A673 (cell line): ENCODE measurements at regions not wholly inside any gene's neighbourhood (a gene's known extent, or its start where the extent isn't known, plus 50 kb on each side); places are given as distances from the start of the nearest gene placed in this dataset.

Experiments used
- BruUV-seq: library from RNA; stranded (reverse); fragments of 400-500 nt; replicated peaks from 2 replicates; lab custom pipeline; 2021; lab: Mats Ljungman, UMichigan
- CTCF ChIA-PET: fragments of 300-600 bp; sonication (Branson Sonifier 250); formaldehyde crosslinking; loops from one replicate; lab custom pipeline; 2022; ENCODE audit warnings: antibody characterized with exemption; lab: Charles Lee
- POLR2A ChIA-PET: fragments of 300-600 bp; sonication (Branson Sonifier 250); formaldehyde crosslinking; loops from one replicate; lab custom pipeline; 2022; ENCODE audit warnings: antibody characterized with exemption; ENCODE audit not compliant: low non-redundant PET; lab: Charles Lee
- DNase-seq: peaks from one replicate; pipeline ENCODE4 v3.0.0-alpha.2; 2015; ENCODE audit warnings: low spot score
- H3K27ac ChIP-seq: fragments of 200-600 bp; sonication (generic); 2 replicates; pipeline ENCODE4 v1.5.1; 2016; ENCODE audit warnings: mixed run types, low read depth, mild to moderate bottlenecking, mixed read lengths, antibody characterized with exemption, low read length; ENCODE audit not compliant: poor library complexity, severe bottlenecking
- H3K27me3 ChIP-seq: fragments of 200-600 bp; sonication (generic); replicated peaks from 2 replicates; pipeline ENCODE4 v1.6.1; 2017; ENCODE audit warnings: mixed run types, low read depth, mild to moderate bottlenecking, mixed read lengths, antibody characterized with exemption, low read length; ENCODE audit not compliant: insufficient read depth, poor library complexity
- H3K36me3 ChIP-seq: fragments of 200-600 bp; sonication (generic); 2 replicates; pipeline ENCODE4 v1.6.1; 2016; ENCODE audit warnings: mixed run types, mild to moderate bottlenecking, mixed read lengths, antibody characterized with exemption, low read length; ENCODE audit not compliant: insufficient read depth, poor library complexity, severe bottlenecking
- H3K4me1 ChIP-seq: fragments of 200-600 bp; sonication (generic); 2 replicates; pipeline ENCODE4 v1.6.1; 2017; ENCODE audit warnings: mixed run types, mild to moderate bottlenecking, mixed read lengths, antibody characterized with exemption, low read length; ENCODE audit not compliant: insufficient read depth, poor library complexity, severe bottlenecking
- H3K4me3 ChIP-seq: fragments of 200-600 bp; sonication (generic); 2 replicates; pipeline ENCODE4 v1.5.1; 2016; ENCODE audit warnings: low read depth, mixed run types, mild to moderate bottlenecking, mixed read lengths, low read length; ENCODE audit not compliant: poor library complexity, severe bottlenecking
- H3K9me3 ChIP-seq: fragments of 200-600 bp; sonication (generic); 2 replicates; pipeline ENCODE4 v1.6.1; 2016; ENCODE audit warnings: mixed run types, low read depth, mild to moderate bottlenecking, mixed read lengths, antibody characterized with exemption, low read length; ENCODE audit not compliant: poor library complexity, severe bottlenecking
- EZH2 ChIP-seq: fragments of 200-600 bp; sonication (generic); IDR thresholded peaks from 2 replicates; pipeline ENCODE4 v1.6.1; 2017; ENCODE audit warnings: borderline replicate concordance, low read depth, mild to moderate bottlenecking, mixed read lengths, antibody characterized with exemption, low read length; ENCODE audit not compliant: poor library complexity, severe bottlenecking
- intact Hi-C: fragments of 100-400 bp; cut with micrococcal nuclease; formaldehyde crosslinking; loops from one replicate; pipeline ENCODE4 v1.10.0; 2022; ENCODE audit not compliant: unreplicated experiment
- TF ChIP-seq, protein P1 (sequence below): fragments of 300-800, 200-600 bp; sonication (generic); conservative IDR thresholded peaks from 2 replicates; pipeline ENCODE4 v1.5.1; 2017; ENCODE audit warnings: low read depth, mild to moderate bottlenecking, antibody characterized with exemption, low read length, moderate library complexity, mixed read lengths

DNA sequence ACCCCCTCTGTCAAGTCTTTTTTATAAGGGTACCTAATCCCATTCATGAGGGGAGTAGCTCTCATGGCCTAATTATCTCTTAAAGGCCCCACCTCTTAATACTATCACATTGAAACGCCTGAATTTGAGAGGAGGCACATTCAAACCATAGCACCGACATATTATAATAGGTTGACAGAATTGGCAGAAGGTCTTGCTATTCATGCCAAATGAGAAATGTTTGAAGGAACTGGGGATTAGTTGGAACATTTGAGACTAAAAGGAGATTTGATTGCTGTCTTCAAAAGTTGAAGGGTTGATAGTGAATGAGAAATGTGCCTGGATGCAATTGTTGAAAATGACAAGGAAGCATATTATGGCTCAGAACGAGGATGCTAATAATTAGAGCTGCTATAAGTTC is 331.1 kb downstream of the ATP23 start:
- TF ChIP-seq, protein P1, sequence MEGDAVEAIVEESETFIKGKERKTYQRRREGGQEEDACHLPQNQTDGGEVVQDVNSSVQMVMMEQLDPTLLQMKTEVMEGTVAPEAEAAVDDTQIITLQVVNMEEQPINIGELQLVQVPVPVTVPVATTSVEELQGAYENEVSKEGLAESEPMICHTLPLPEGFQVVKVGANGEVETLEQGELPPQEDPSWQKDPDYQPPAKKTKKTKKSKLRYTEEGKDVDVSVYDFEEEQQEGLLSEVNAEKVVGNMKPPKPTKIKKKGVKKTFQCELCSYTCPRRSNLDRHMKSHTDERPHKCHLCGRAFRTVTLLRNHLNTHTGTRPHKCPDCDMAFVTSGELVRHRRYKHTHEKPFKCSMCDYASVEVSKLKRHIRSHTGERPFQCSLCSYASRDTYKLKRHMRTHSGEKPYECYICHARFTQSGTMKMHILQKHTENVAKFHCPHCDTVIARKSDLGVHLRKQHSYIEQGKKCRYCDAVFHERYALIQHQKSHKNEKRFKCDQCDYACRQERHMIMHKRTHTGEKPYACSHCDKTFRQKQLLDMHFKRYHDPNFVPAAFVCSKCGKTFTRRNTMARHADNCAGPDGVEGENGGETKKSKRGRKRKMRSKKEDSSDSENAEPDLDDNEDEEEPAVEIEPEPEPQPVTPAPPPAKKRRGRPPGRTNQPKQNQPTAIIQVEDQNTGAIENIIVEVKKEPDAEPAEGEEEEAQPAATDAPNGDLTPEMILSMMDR = no peak
- TF ChIP-seq EZH2 = no peak
- BruUV-seq = no TSS peak
- intact Hi-C loops = no loop called here
- ChIA-PET POLR2A (no interaction called here), CTCF (no interaction called here)
- H3K4me3 ChIP-seq = no peak overlapping the region
- no peaks in the 10 kb centered on the region for H3K4me1 ChIP-seq
- peaks cover 4% of the 10 kb centered on the region for H3K9me3 ChIP-seq
- no peaks in the 10 kb centered on the region for H3K36me3 ChIP-seq
- H3K27ac ChIP-seq = no peak overlapping the region
- no peak for DNase-seq
- H3K27me3 ChIP-seq = no peaks in the 10 kb centered on the region

DNA sequence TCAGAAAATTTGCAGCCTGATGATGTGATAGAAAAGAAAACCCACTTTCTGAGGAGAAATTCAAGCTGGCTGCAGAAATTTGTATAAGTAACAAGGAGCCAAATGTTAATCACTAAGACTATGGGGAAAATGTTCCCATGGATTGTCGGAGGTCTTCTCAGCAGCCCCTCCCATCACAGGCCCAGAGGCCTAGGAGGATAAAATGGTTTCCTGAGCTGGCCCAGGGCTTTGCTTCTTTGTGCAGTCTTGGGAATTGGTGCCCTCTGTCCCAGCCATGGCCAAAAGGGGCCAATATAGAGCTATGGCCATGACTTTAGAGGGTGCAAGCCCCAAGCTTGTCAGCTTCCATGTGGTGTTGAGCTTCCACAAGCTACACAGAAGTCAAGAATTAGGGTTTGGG is 335.9 kb downstream of the ATP23 start:
- Histone ChIP-seq H3K27ac (no peak overlapping the region), H3K27me3 (no peaks in the 10 kb centered on the region), H3K4me1 (no peaks in the 10 kb centered on the region), H3K9me3 (peaks cover 15% of the 10 kb centered on the region), H3K4me3 (no peak overlapping the region), H3K36me3 (no peaks in the 10 kb centered on the region)
- BruUV-seq = no TSS peak
- no peak for DNase-seq
- ChIA-PET POLR2A (no interaction called here), CTCF (no interaction called here)
- TF ChIP-seq, protein P1 = no peak
- TF ChIP-seq EZH2 = no peak
- intact Hi-C loops = no loop called here

GRCh38 chr12:58283553-58283952 is 342.2 kb downstream of the ATP23 start:
- POLR2A ChIA-PET = no interaction called here
- BruUV-seq = no TSS peak

More at GRCh38 chr12:58283553-58283952, 342.2 kb downstream of the ATP23 start:
- TF ChIP-seq EZH2 = no peak
- TF ChIP-seq, protein P1 = no peak
- no peak overlapping the region for H3K27ac ChIP-seq
- DNase-seq = no peak
- intact Hi-C loops = no loop called here
- H3K27me3 ChIP-seq = no peaks in the 10 kb centered on the region
- no peaks in the 10 kb centered on the region for H3K36me3 ChIP-seq
- H3K9me3 ChIP-seq = peaks cover 4% of the 10 kb centered on the region
- CTCF ChIA-PET = no interaction called here
- no peak overlapping the region for H3K4me3 ChIP-seq
- H3K4me1 ChIP-seq = no peaks in the 10 kb centered on the region
